A549 (cell line): ENCODE measurements at regions not wholly inside any gene's neighbourhood (a gene's known extent, or its start where the extent isn't known, plus 50 kb on each side); places are given as distances from the start of the nearest gene placed in this dataset.
A peak's percentile ranks its signal among the peaks of the same experiment; 100 is the strongest.

Experiments
- ATAC-seq, 2 experiments: fragments of 200-7000 bp in 1 of 2; fragments of >200 bp in 1 of 2; cut with Nextera tagmentation in 1 of 2; cut with Tn5 transposase in 1 of 2; 3 replicates each; pipeline versions ENCODE4 v1.8.0 to v1.9.1; 2018 to 2020; ENCODE audit warnings: mild to moderate bottlenecking in 1 of 2, moderate library complexity in 1 of 2
- CTCF ChIA-PET: fragments of 300-600 bp; sonication (Branson Sonifier 250); formaldehyde crosslinking; extraction: SDS; loops from one replicate; lab custom pipeline; 2021; ENCODE audit warnings: antibody characterized with exemption, inconsistent platforms; lab: Yijun Ruan, JAX
- POLR2A ChIA-PET: fragments of 350-600 bp; formaldehyde crosslinking; extraction: SDS; loops from one replicate; lab custom pipeline; 2021; ENCODE audit warnings: antibody characterized with exemption, inconsistent platforms; lab: Yijun Ruan, JAX
- DNase-seq, 2 experiments: peaks; one replicate each; pipeline versions ENCODE4 v3.0.0 to v3.0.0-alpha.2; 2011 to 2016; ENCODE audit warnings: low read depth in 1 of 2, low spot score in 1 of 2
- FAIRE-seq: peaks from 2 replicates; lab custom pipeline; 2011; peaks lifted over from hg19 to GRCh38; lab: Jason Lieb, UNC
- H3K27ac ChIP-seq, 2 experiments: fragments of >200 bp; sonication (Bioruptor Twin); formaldehyde crosslinking; 3 replicates each; pipeline ENCODE4 v1.5.1; 2016 to 2017
- H3K4me1 ChIP-seq: fragments of >200 bp; sonication (Bioruptor Twin); formaldehyde crosslinking; 3 replicates; pipeline ENCODE4 v1.6.1; 2016
- H3K4me2 ChIP-seq: fragments of >200 bp; sonication (Bioruptor Twin); formaldehyde crosslinking; 3 replicates; pipeline ENCODE4 v1.6.1; 2016
- H3K4me3 ChIP-seq: fragments of >200 bp; sonication (Bioruptor Twin); formaldehyde crosslinking; 3 replicates; pipeline ENCODE4 v1.5.1; 2016
- H3K9me3 ChIP-seq: fragments of >200 bp; sonication (Bioruptor Twin); formaldehyde crosslinking; 3 replicates; pipeline ENCODE4 v1.6.1; 2016
- CEBPB ChIP-seq, 2 experiments: fragments of >200 bp in 1 of 2; sonication (Bioruptor Twin) in 1 of 2; formaldehyde crosslinking in 1 of 2; IDR thresholded peaks; 2 replicates each; pipeline ENCODE4 v1.6.1; 2012 to 2016
- EHF ChIP-seq: fragments of 250-450 bp; sonication (Bioruptor Pico); IDR thresholded peaks from 2 replicates; pipeline ENCODE4 v1.5.0; 2020; ENCODE audit warnings: mild to moderate bottlenecking
- EHMT2 ChIP-seq: fragments of 200-600 bp; sonication (generic); IDR thresholded peaks from 2 replicates; pipeline ENCODE4 v1.6.1; 2016; ENCODE audit warnings: antibody characterized with exemption, low read depth, mild to moderate bottlenecking, moderate library complexity
- EP300 ChIP-seq, 2 experiments: fragments of >200 bp; sonication (Bioruptor Twin); formaldehyde crosslinking; IDR thresholded peaks; 2 replicates in 1 of 2; 3 replicates in 1 of 2; pipeline ENCODE4 v1.6.1; 2016 to 2017
- GATA3 ChIP-seq: IDR thresholded peaks from 2 replicates; pipeline ENCODE4 v1.6.1; 2012; ENCODE audit warnings: borderline replicate concordance
- HDAC2 ChIP-seq: fragments of 200-600 bp; sonication (generic); IDR thresholded peaks from 2 replicates; pipeline ENCODE4 v1.6.1; 2016
- HES2 ChIP-seq: fragments of >200 bp; sonication (Bioruptor Twin); formaldehyde crosslinking; IDR thresholded peaks from 2 replicates; pipeline ENCODE4 v1.6.1; 2016
- HEYL ChIP-seq: fragments of 250-450 bp; sonication (Bioruptor Pico); IDR thresholded peaks from 2 replicates; pipeline ENCODE4 v1.8.0; 2021; ENCODE audit warnings: mild to moderate bottlenecking, moderate library complexity
- HOXA7 ChIP-seq: fragments of 250-450 bp; sonication (Bioruptor Pico); IDR thresholded peaks from 2 replicates; pipeline ENCODE4 v1.5.0; 2020; ENCODE audit warnings: mild to moderate bottlenecking, moderate library complexity
- HOXB13 ChIP-seq: fragments of 250-450 bp; sonication (Bioruptor Pico); IDR thresholded peaks from 2 replicates; pipeline ENCODE4 v1.5.0; 2020; ENCODE audit warnings: low read depth, mild to moderate bottlenecking, moderate library complexity
- KDM5A ChIP-seq: fragments of 200-600 bp; sonication (generic); IDR thresholded peaks from 2 replicates; pipeline ENCODE4 v1.6.1; 2016; ENCODE audit warnings: antibody characterized with exemption, mild to moderate bottlenecking
- MAZ ChIP-seq: fragments of 150-350 bp; IDR thresholded peaks from 2 replicates; pipeline ENCODE4 v1.6.1; 2014; ENCODE audit warnings: antibody characterized with exemption, low read depth, low read length, borderline replicate concordance
- NFE2L2 ChIP-seq: fragments of 150-350 bp; conservative IDR thresholded peaks from 2 replicates; pipeline ENCODE4 v1.6.1; 2014; ENCODE audit warnings: low read length
- NPAS2 ChIP-seq: fragments of 250-450 bp; sonication (Bioruptor Pico); IDR thresholded peaks from 2 replicates; pipeline ENCODE4 v1.8.0; 2022; ENCODE audit warnings: mild to moderate bottlenecking, moderate library complexity, borderline replicate concordance
- POLR2AphosphoS2 ChIP-seq: conservative IDR thresholded peaks from 2 replicates; pipeline ENCODE4 v1.6.1; 2012; ENCODE audit warnings: low read length, improper control_type of control experiment, inconsistent platforms
- RARB ChIP-seq: fragments of 250-450 bp; sonication (Bioruptor Pico); IDR thresholded peaks from 2 replicates; pipeline ENCODE4 v1.8.0; 2021; ENCODE audit warnings: mild to moderate bottlenecking, moderate library complexity
- RCOR1 ChIP-seq: fragments of 150-350 bp; IDR thresholded peaks from 2 replicates; pipeline ENCODE4 v1.6.1; 2014; ENCODE audit warnings: antibody characterized with exemption, low read length, low read depth
- REST ChIP-seq: fragments of 200-600 bp; sonication (generic); IDR thresholded peaks from 2 replicates; pipeline ENCODE4 v1.6.1; 2016; ENCODE audit warnings: antibody characterized with exemption, mild to moderate bottlenecking, moderate library complexity
- ZFP36 ChIP-seq: fragments of 450-650 bp; IDR thresholded peaks from 2 replicates; pipeline ENCODE4 v1.6.1; 2014; ENCODE audit warnings: borderline replicate concordance; ENCODE audit not compliant: partially characterized antibody
- WGBS: methylation state at CpG from one replicate; pipeline ENCODE4 v1.1.6; 2017; ENCODE audit errors: missing lambda C conversion rate; 5-methylcytosine and 5-hydroxymethylcytosine counted together
- TF ChIP-seq, protein P1 (sequence below): fragments of 150-350 bp; IDR thresholded peaks from 2 replicates; pipeline ENCODE4 v1.6.1; 2014; ENCODE audit warnings: low read depth, mild to moderate bottlenecking, low read length
- TF ChIP-seq, protein P2 (sequence below): fragments of >200 bp; sonication (Bioruptor Twin); formaldehyde crosslinking; IDR thresholded peaks from 3 replicates; pipeline ENCODE4 v1.5.1; 2016
- TF ChIP-seq, protein P3 (sequence below): fragments of 250-450 bp; sonication (Bioruptor Pico); IDR thresholded peaks from 2 replicates; pipeline ENCODE4 v1.5.0; 2021; ENCODE audit warnings: mild to moderate bottlenecking, moderate library complexity, borderline replicate concordance

DNA sequence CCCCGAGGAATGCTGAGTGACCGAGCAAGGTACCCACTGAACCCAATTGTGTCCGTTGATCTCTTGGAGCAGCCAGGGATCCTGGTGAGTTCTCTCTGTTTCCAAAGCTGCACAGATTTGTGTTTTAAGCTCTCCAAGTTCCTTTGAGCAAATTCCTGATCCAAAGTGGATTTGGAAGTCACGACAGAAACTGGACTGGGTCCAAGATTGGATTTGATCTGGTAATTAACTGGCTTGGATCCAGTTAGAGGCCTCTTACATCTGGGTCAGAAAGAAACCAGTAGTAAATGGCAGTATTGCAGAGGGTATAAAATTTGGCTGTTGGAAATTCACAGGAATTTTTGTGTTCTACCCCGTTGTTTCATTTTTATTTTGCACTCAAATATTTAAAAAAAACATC is 119.5 kb downstream of the PMP22 start:
- Histone ChIP-seq H3K9me3 (no peaks in the 10 kb centered on the region), H3K27ac (no peak overlapping the region), H3K4me3 (no peak overlapping the region), H3K4me2 (no peak overlapping the region), H3K4me1 (no peaks in the 10 kb centered on the region)
- no peak for ATAC-seq
- 34% methylated on average over 5 of the region's 5 CpGs for WGBS
- FAIRE-seq, result no peak
- no peak for DNase-seq
- TF ChIP-seq NFE2L2 (no peak), RCOR1 (no peak), EP300 (IDR thresholded peaks at IDR 0.05) (no peak), ZFP36 (no peak), RARB (CRISPR knock-in tag) (no peak), EHF (CRISPR knock-in tag) (no peak)
- TF ChIP-seq, protein P1, sequence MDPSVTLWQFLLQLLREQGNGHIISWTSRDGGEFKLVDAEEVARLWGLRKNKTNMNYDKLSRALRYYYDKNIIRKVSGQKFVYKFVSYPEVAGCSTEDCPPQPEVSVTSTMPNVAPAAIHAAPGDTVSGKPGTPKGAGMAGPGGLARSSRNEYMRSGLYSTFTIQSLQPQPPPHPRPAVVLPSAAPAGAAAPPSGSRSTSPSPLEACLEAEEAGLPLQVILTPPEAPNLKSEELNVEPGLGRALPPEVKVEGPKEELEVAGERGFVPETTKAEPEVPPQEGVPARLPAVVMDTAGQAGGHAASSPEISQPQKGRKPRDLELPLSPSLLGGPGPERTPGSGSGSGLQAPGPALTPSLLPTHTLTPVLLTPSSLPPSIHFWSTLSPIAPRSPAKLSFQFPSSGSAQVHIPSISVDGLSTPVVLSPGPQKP, result no peak
- CTCF ChIA-PET, result interaction anchor here (2.9 kb wide), 1 partner anchor 11 kb away, joined by 15 read pairs; no protein-coding TSS in a partner anchor
- POLR2A ChIA-PET, result no interaction called here

DNA sequence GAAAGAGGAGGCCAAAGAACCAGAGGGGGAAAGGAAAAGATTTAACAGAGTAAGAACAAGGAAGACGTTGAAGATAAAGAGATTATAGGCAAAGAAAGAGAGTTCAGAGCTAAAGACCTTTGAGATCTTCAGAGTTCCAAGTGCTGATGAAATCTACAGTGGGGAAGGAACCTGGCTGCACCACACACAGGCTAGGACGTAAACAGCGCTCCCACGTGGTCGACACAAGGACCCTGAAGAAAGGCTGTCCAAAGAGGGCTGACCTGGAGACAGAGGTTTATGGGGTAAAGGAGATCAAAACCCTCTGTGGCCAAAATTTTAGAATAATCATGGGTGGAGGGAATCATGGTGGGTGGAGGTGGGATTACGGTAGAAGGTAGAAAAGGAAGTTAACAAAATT is 121.6 kb downstream of the PMP22 start:
- CTCF ChIA-PET, result no interaction called here
- 55% methylated on average over 6 of the region's 6 CpGs for WGBS
- H3K4me2 ChIP-seq, result no peak overlapping the region
- no peak for FAIRE-seq
- no peak for DNase-seq
- POLR2A ChIA-PET, result no interaction called here
- H3K27ac ChIP-seq, result no peak overlapping the region
- no peak overlapping the region for H3K4me3 ChIP-seq
- no peaks in the 10 kb centered on the region for H3K9me3 ChIP-seq
- ATAC-seq, result peak in 1 of 2 experiments; percentile 24; a peak in 1 of 6 replicates
- TF ChIP-seq CEBPB (IDR thresholded peaks at IDR 0.05), result no peak
- H3K4me1 ChIP-seq, result no peaks in the 10 kb centered on the region

DNA sequence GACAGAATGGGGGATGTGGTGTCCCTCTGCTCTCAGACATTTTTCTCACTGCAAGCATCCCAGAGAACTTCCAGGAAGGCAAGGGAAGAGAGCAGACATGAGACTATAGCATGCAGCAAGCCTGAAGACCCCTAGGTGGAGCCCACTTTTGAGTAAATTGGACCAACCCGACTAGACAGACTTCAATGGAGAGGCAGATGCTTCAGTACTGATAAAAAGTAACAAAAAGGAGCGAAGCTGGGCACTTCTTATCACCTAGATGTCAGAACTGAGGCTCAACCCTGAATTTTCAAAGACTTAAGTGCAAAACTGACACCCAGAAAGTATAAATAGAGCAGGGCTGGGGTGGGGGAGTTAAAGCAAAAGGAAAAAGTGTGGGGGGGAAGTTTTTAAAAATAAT is 130.8 kb downstream of the PMP22 start:
- FAIRE-seq (no peak), ATAC-seq (no peak), DNase-seq (no peak)
- WGBS, result 27% methylated on average over 2 of the region's 2 CpGs
- no peak for TF ChIP-seq HDAC2
- no peak for TF ChIP-seq GATA3
- TF ChIP-seq POLR2AphosphoS2, result no peak
- no peak for TF ChIP-seq MAZ
- no peak for TF ChIP-seq NPAS2 (CRISPR knock-in tag)
- no peak for TF ChIP-seq KDM5A
- TF ChIP-seq HOXB13 (CRISPR knock-in tag), result no peak
- no peak for TF ChIP-seq EHMT2
- no peak for TF ChIP-seq HES2
- TF ChIP-seq HOXA7 (CRISPR knock-in tag), result no peak
- TF ChIP-seq HEYL (CRISPR knock-in tag), result no peak
- TF ChIP-seq, protein P2, sequence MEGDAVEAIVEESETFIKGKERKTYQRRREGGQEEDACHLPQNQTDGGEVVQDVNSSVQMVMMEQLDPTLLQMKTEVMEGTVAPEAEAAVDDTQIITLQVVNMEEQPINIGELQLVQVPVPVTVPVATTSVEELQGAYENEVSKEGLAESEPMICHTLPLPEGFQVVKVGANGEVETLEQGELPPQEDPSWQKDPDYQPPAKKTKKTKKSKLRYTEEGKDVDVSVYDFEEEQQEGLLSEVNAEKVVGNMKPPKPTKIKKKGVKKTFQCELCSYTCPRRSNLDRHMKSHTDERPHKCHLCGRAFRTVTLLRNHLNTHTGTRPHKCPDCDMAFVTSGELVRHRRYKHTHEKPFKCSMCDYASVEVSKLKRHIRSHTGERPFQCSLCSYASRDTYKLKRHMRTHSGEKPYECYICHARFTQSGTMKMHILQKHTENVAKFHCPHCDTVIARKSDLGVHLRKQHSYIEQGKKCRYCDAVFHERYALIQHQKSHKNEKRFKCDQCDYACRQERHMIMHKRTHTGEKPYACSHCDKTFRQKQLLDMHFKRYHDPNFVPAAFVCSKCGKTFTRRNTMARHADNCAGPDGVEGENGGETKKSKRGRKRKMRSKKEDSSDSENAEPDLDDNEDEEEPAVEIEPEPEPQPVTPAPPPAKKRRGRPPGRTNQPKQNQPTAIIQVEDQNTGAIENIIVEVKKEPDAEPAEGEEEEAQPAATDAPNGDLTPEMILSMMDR, result no peak
- TF ChIP-seq REST, result no peak
- TF ChIP-seq, protein P3, sequence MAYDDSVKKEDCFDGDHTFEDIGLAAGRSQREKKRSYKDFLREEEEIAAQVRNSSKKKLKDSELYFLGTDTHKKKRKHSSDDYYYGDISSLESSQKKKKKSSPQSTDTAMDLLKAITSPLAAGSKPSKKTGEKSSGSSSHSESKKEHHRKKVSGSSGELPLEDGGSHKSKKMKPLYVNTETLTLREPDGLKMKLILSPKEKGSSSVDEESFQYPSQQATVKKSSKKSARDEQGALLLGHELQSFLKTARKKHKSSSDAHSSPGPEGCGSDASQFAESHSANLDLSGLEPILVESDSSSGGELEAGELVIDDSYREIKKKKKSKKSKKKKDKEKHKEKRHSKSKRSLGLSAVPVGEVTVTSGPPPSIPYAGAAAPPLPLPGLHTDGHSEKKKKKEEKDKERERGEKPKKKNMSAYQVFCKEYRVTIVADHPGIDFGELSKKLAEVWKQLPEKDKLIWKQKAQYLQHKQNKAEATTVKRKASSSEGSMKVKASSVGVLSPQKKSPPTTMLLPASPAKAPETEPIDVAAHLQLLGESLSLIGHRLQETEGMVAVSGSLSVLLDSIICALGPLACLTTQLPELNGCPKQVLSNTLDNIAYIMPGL, result no peak
- no peak overlapping the region for H3K27ac ChIP-seq
- H3K4me2 ChIP-seq, result no peak overlapping the region
- H3K4me3 ChIP-seq, result no peak overlapping the region
- CTCF ChIA-PET, result interaction anchor here (1.1 kb wide), 1 partner anchor 11 kb away, joined by 3 read pairs; no protein-coding TSS in a partner anchor
- no peaks in the 10 kb centered on the region for H3K9me3 ChIP-seq
- H3K4me1 ChIP-seq, result no peaks in the 10 kb centered on the region
- POLR2A ChIA-PET, result no interaction called here
